Caco-2 (cell line): ENCODE measurements at regions not wholly inside any gene's neighbourhood (a gene's known extent, or its start where the extent isn't known, plus 50 kb on each side); places are given as distances from the start of the nearest gene placed in this dataset.

Experiments
- BruUV-seq: library from RNA; stranded (reverse); fragments of 400-500 nt; replicated peaks from 2 replicates; lab custom pipeline; 2021; lab: Mats Ljungman, UMichigan
- CTCF ChIA-PET: fragments of 300-600 bp; sonication (Branson Sonifier 250); formaldehyde crosslinking; loops from one replicate; lab custom pipeline; 2022; ENCODE audit warnings: antibody characterized with exemption; lab: Charles Lee
- POLR2A ChIA-PET: fragments of 300-600 bp; sonication (Branson Sonifier 250); formaldehyde crosslinking; loops from one replicate; lab custom pipeline; 2022; ENCODE audit warnings: antibody characterized with exemption; lab: Charles Lee
- DNase-seq, 2 experiments: peaks; one replicate each; pipeline versions ENCODE4 v3.0.0 to v3.0.0-alpha.2; 2020 to 2022
- H3K27me3 ChIP-seq: replicated peaks from 2 replicates; pipeline ENCODE4 v1.6.0; 2011; ENCODE audit warnings: low read length; ENCODE audit not compliant: control insufficient read depth, insufficient read depth
- H3K36me3 ChIP-seq: 2 replicates; pipeline ENCODE4 v1.5.1; 2011; ENCODE audit warnings: low read length; ENCODE audit not compliant: control insufficient read depth, insufficient read depth
- H3K4me1 ChIP-seq: fragments of 250-450 bp; sonication (Bioruptor Pico); 2 replicates; pipeline ENCODE4 v1.5.1; 2020; ENCODE audit warnings: mild to moderate bottlenecking
- H3K4me3 ChIP-seq: 2 replicates; pipeline ENCODE4 v1.5.1; 2011; ENCODE audit warnings: low read depth, mild to moderate bottlenecking, control low read depth, low read length
- H3K9me3 ChIP-seq: fragments of 250-450 bp; sonication (Bioruptor Pico); 2 replicates; pipeline ENCODE4 v1.5.1; 2020; ENCODE audit warnings: mild to moderate bottlenecking, moderate library complexity
- H3K27ac Mint-ChIP-seq: one replicate; pipeline ENCODE4 v1.8.0; 2022; ENCODE audit warnings: mixed read lengths; ENCODE audit not compliant: unreplicated experiment
- H3K27me3 Mint-ChIP-seq: one replicate; pipeline ENCODE4 v1.8.0; 2022; ENCODE audit warnings: mixed read lengths; ENCODE audit not compliant: insufficient read depth, unreplicated experiment
- H3K36me3 Mint-ChIP-seq: one replicate; pipeline ENCODE4 v1.8.0; 2022; ENCODE audit warnings: mild to moderate bottlenecking, mixed read lengths; ENCODE audit not compliant: insufficient read depth, unreplicated experiment
- H3K4me1 Mint-ChIP-seq: one replicate; pipeline ENCODE4 v1.8.0; 2022; ENCODE audit warnings: low read depth, mixed read lengths; ENCODE audit not compliant: unreplicated experiment
- H3K4me3 Mint-ChIP-seq: one replicate; pipeline ENCODE4 v1.8.0; 2022; ENCODE audit warnings: mild to moderate bottlenecking, moderate library complexity, mixed read lengths; ENCODE audit not compliant: unreplicated experiment
- H3K9me3 Mint-ChIP-seq: one replicate; pipeline ENCODE4 v1.8.0; 2022; ENCODE audit warnings: mixed read lengths; ENCODE audit not compliant: unreplicated experiment
- CTCF ChIP-seq, 2 experiments: fragments of 200-600 bp in 1 of 2; IDR thresholded peaks; 1 replicate in 1 of 2; 2 replicates in 1 of 2; pipeline versions ENCODE4 v1.5.1 to v1.8.0; 2011 to 2022; ENCODE audit warnings: antibody characterized with exemption in 1 of 2, control low read depth in 1 of 2, inconsistent platforms in 1 of 2, low read depth in 1 of 2, low read length in 1 of 2, mild to moderate bottlenecking in 1 of 2, moderate library complexity in 1 of 2; ENCODE audit not compliant: insufficient read depth in 1 of 2, severe bottlenecking in 1 of 2, unreplicated experiment in 1 of 2
- intact Hi-C: fragments of 100-400 bp; cut with micrococcal nuclease; formaldehyde crosslinking; loops from one replicate; pipeline ENCODE4 v1.10.0; 2022; ENCODE audit not compliant: unreplicated experiment

GRCh38 chr5:129172580-129172979 is 78.0 kb downstream of the ISOC1 start:
- H3K4me1 ChIP-seq: no peaks in the 10 kb centered on the region
- Mint-ChIP-seq H3K36me3 (no peaks in the 10 kb centered on the region), H3K4me1 (no peaks in the 10 kb centered on the region), H3K9me3 (no peaks in the 10 kb centered on the region), H3K27ac (no peak overlapping the region), H3K4me3 (no peak overlapping the region), H3K27me3 (peaks cover 5% of the 10 kb centered on the region)
- POLR2A ChIA-PET: no interaction called here
- no peak for TF ChIP-seq CTCF (IDR thresholded peaks at IDR 0.05; ENCODE audit: insufficient read depth in 1 of 2, low read depth in 1 of 2, low read length in 1 of 2, severe bottlenecking in 1 of 2, unreplicated experiment in 1 of 2)
- CTCF ChIA-PET: no interaction called here
- H3K4me3 ChIP-seq: no peak overlapping the region
- no peaks in the 10 kb centered on the region for H3K9me3 ChIP-seq
- no TSS peak for BruUV-seq
- no peaks in the 10 kb centered on the region for H3K36me3 ChIP-seq
- H3K27me3 ChIP-seq: no peaks in the 10 kb centered on the region
- intact Hi-C loops: loop anchor here (1.0 kb wide), 2 partner anchors 99 to 596 kb away; no protein-coding TSS in a partner anchor
- no peak for DNase-seq

- no peaks in the 10 kb centered on the region for H3K9me3 ChIP-seq
- BruUV-seq: no TSS peak
- intact Hi-C loops: no loop called here
- peaks cover 5% of the 10 kb centered on the region for H3K27me3 Mint-ChIP-seq
- H3K4me3 Mint-ChIP-seq: no peak overlapping the region
- ChIA-PET POLR2A (no interaction called here), CTCF (interaction anchor here (0.6 kb wide), 1 partner anchor 579 kb away, joined by 3 read pairs; no protein-coding TSS in a partner anchor)
- no peaks in the 10 kb centered on the region for H3K36me3 ChIP-seq
- H3K4me3 ChIP-seq: no peak overlapping the region
- H3K36me3 Mint-ChIP-seq: no peaks in the 10 kb centered on the region
- H3K9me3 Mint-ChIP-seq: no peaks in the 10 kb centered on the region
- no peak for DNase-seq
- no peaks in the 10 kb centered on the region for H3K4me1 Mint-ChIP-seq
- no peaks in the 10 kb centered on the region for H3K27me3 ChIP-seq
- no peaks in the 10 kb centered on the region for H3K4me1 ChIP-seq
- no peak overlapping the region for H3K27ac Mint-ChIP-seq
- no peak for TF ChIP-seq CTCF (IDR thresholded peaks at IDR 0.05; ENCODE audit: insufficient read depth in 1 of 2, low read depth in 1 of 2, low read length in 1 of 2, severe bottlenecking in 1 of 2, unreplicated experiment in 1 of 2)
These were observed 79.2 kb downstream of the ISOC1 start for GRCh38 chr5:129173771-129174170.

- Mint-ChIP-seq H3K4me3 (no peak overlapping the region), H3K36me3 (no peaks in the 10 kb centered on the region), H3K27me3 (peaks cover 5% of the 10 kb centered on the region), H3K4me1 (no peaks in the 10 kb centered on the region), H3K27ac (no peak overlapping the region), H3K9me3 (no peaks in the 10 kb centered on the region)
- Histone ChIP-seq H3K4me1 (no peaks in the 10 kb centered on the region), H3K36me3 (no peaks in the 10 kb centered on the region), H3K9me3 (no peaks in the 10 kb centered on the region), H3K27me3 (no peaks in the 10 kb centered on the region), H3K4me3 (no peak overlapping the region)
- no TSS peak for BruUV-seq
- POLR2A ChIA-PET: interaction anchor here (0.6 kb wide), 1 partner anchor 309 kb away, joined by 3 read pairs; no protein-coding TSS in a partner anchor
- no peak for TF ChIP-seq CTCF (IDR thresholded peaks at IDR 0.05; ENCODE audit: insufficient read depth in 1 of 2, low read depth in 1 of 2, low read length in 1 of 2, severe bottlenecking in 1 of 2, unreplicated experiment in 1 of 2)
- CTCF ChIA-PET: no interaction called here
- no peak for DNase-seq
- intact Hi-C loops: no loop called here
These were observed 79.9 kb downstream of the ISOC1 start for GRCh38 chr5:129174480-129174879.
